ENCODE measurements at regions not wholly inside any gene's neighbourhood (a gene's known extent, or its start where the extent isn't known, plus 50 kb on each side); places are given as distances from the start of the nearest gene placed in this dataset.

GRCh38 chr20:48025661-48026060, 240.4 kb upstream of the SULF2 start:
- WGBS (ENCODE audit: insufficient coverage) = no CpG with 5 or more reads among the region's 4 CpGs
- Histone ChIP-seq H3K4me2 (replicated peaks; ENCODE audit: extremely low read depth, low read length, poor library complexity, severe bottlenecking) (no peak overlapping the region), H3K9me3 (replicated peaks in 1 of 2; ENCODE audit: control insufficient read depth in 1 of 2, insufficient read depth in 1 of 2, low read length in 2 of 2) (no peaks in the 10 kb centered on the region), H3K79me2 (ENCODE audit: insufficient read depth, low read length) (no peaks in the 10 kb centered on the region), H4K20me1 (ENCODE audit: insufficient read depth, low read length) (no peaks in the 10 kb centered on the region), H3K4me3 (replicated peaks in 1 of 3; ENCODE audit: low read depth in 2 of 3, low read length in 3 of 3) (no peak overlapping the region), H3K4me1 (ENCODE audit: control insufficient read depth in 1 of 2, insufficient read depth in 2 of 2, low read length in 2 of 2) (no peaks in the 10 kb centered on the region), H2AFZ (ENCODE audit: insufficient read depth, low read depth, low read length, poor library complexity, severe bottlenecking) (no peak overlapping the region), H3K36me3 (replicated peaks in 1 of 2; ENCODE audit: control insufficient read depth in 1 of 2, insufficient read depth in 2 of 2, low read length in 2 of 2) (no peaks in the 10 kb centered on the region), H3K27ac (ENCODE audit: low read depth in 1 of 2, low read length in 2 of 2) (no peak overlapping the region), H3K9ac (ENCODE audit: insufficient read depth, low read length, poor library complexity, severe bottlenecking) (no peak overlapping the region), H3K27me3 (ENCODE audit: control insufficient read depth in 2 of 2, insufficient read depth in 2 of 2, low read length in 2 of 2) (no peaks in the 10 kb centered on the region)
- H3K9me3 Mint-ChIP-seq = peaks cover 0 to 8% (median 3%) of the 10 kb centered on the region in 7 donors
- peaks cover 2% of the 10 kb centered on the region for H3K4me1 Mint-ChIP-seq
- H3K36me3 Mint-ChIP-seq = no peaks in the 10 kb centered on the region
- no peak overlapping the region for H3K27ac Mint-ChIP-seq
- intact Hi-C loops (cut with micrococcal nuclease) = no loop called here
- DNase-seq = no peak
- no peak overlapping the region for H3K4me3 Mint-ChIP-seq
- TF ChIP-seq CTCF (IDR thresholded peaks at IDR 0.05) = no peak
- peaks cover 5 to 10% (median 5%) of the 10 kb centered on the region in 3 donors for H3K27me3 Mint-ChIP-seq (ENCODE audit: low read depth in 3 of 3)

- H3K4me1 Mint-ChIP-seq = peaks cover 2% of the 10 kb centered on the region
- no peaks in the 10 kb centered on the region for H3K4me1 ChIP-seq (ENCODE audit: control insufficient read depth in 1 of 2, insufficient read depth in 2 of 2, low read length in 2 of 2)
- H3K36me3 ChIP-seq (replicated peaks in 1 of 2; ENCODE audit: control insufficient read depth in 1 of 2, insufficient read depth in 2 of 2, low read length in 2 of 2) = no peaks in the 10 kb centered on the region
- no peak overlapping the region for H3K9ac ChIP-seq (ENCODE audit: insufficient read depth, low read length, poor library complexity, severe bottlenecking)
- no peaks in the 10 kb centered on the region for H3K79me2 ChIP-seq (ENCODE audit: insufficient read depth, low read length)
- intact Hi-C loops (cut with micrococcal nuclease) = no loop called here
- H3K27me3 ChIP-seq (ENCODE audit: control insufficient read depth in 2 of 2, insufficient read depth in 2 of 2, low read length in 2 of 2) = no peaks in the 10 kb centered on the region
- no peaks in the 10 kb centered on the region for H4K20me1 ChIP-seq (ENCODE audit: insufficient read depth, low read length)
- H3K4me3 Mint-ChIP-seq = no peak overlapping the region
- TF ChIP-seq CTCF (IDR thresholded peaks at IDR 0.05) = no peak
- H3K9me3 Mint-ChIP-seq = peaks cover 0 to 8% (median 3%) of the 10 kb centered on the region in 7 donors
- no peak overlapping the region for H3K27ac Mint-ChIP-seq
- no peak overlapping the region for H3K27ac ChIP-seq (ENCODE audit: low read depth in 1 of 2, low read length in 2 of 2)
- H3K27me3 Mint-ChIP-seq (ENCODE audit: low read depth in 3 of 3) = peaks cover 8 to 14% (median 8%) of the 10 kb centered on the region in 3 donors
- no peak overlapping the region for H3K4me2 ChIP-seq (replicated peaks; ENCODE audit: extremely low read depth, low read length, poor library complexity, severe bottlenecking)
- no peaks in the 10 kb centered on the region for H3K36me3 Mint-ChIP-seq
- no peak overlapping the region for H2AFZ ChIP-seq (ENCODE audit: insufficient read depth, low read depth, low read length, poor library complexity, severe bottlenecking)
- DNase-seq = no peak
- 86% methylated on average over 12 of the region's 13 CpGs for WGBS (ENCODE audit: insufficient coverage)
- H3K9me3 ChIP-seq (replicated peaks in 1 of 2; ENCODE audit: control insufficient read depth in 1 of 2, insufficient read depth in 1 of 2, low read length in 2 of 2) = no peaks in the 10 kb centered on the region
- H3K4me3 ChIP-seq (replicated peaks in 1 of 3; ENCODE audit: low read depth in 2 of 3, low read length in 3 of 3) = no peak overlapping the region
Observed at GRCh38 chr20:48025051-48025515, 239.8 kb upstream of the SULF2 start.

Data from CD14-positive monocyte (primary cell).